MCF 10A (cell line): ENCODE measurements at regions not wholly inside any gene's neighbourhood (a gene's known extent, or its start where the extent isn't known, plus 50 kb on each side); places are given as distances from the start of the nearest gene placed in this dataset.

Experiments used
- BruUV-seq: library from RNA; stranded (reverse); fragments of 400-500 nt; replicated peaks from 2 replicates; lab custom pipeline; 2021; lab: Mats Ljungman, UMichigan
- CTCF ChIA-PET: fragments of 300-600 bp; sonication (Branson Sonifier 250); formaldehyde crosslinking; extraction: SDS; loops from one replicate; lab custom pipeline; 2021; ENCODE audit warnings: antibody characterized with exemption, inconsistent platforms; lab: Yijun Ruan, JAX
- POLR2A ChIA-PET: fragments of 300-600, 350-650 bp; sonication (Branson Sonifier 250); formaldehyde crosslinking; extraction: SDS; loops from one replicate; lab custom pipeline; 2020; ENCODE audit warnings: antibody characterized with exemption, inconsistent platforms; lab: Yijun Ruan, JAX
- DNase-seq: peaks from one replicate; pipeline ENCODE4 v3.0.0-alpha.2; 2018; ENCODE audit not compliant: unreplicated experiment
- H3K27ac Mint-ChIP-seq: one replicate; pipeline ENCODE4 v1.8.0; 2022; ENCODE audit warnings: mild to moderate bottlenecking, low read depth, mixed read lengths; ENCODE audit not compliant: unreplicated experiment
- H3K27me3 Mint-ChIP-seq: one replicate; pipeline ENCODE4 v1.8.0; 2022; ENCODE audit warnings: mixed read lengths; ENCODE audit not compliant: insufficient read depth, unreplicated experiment
- H3K36me3 Mint-ChIP-seq: one replicate; pipeline ENCODE4 v1.8.0; 2022; ENCODE audit warnings: mild to moderate bottlenecking, moderate library complexity, mixed read lengths; ENCODE audit not compliant: insufficient read depth, unreplicated experiment
- H3K4me1 Mint-ChIP-seq: one replicate; pipeline ENCODE4 v1.8.0; 2022; ENCODE audit warnings: mixed read lengths; ENCODE audit not compliant: insufficient read depth, unreplicated experiment
- H3K4me3 Mint-ChIP-seq: one replicate; pipeline ENCODE4 v1.8.0; 2022; ENCODE audit warnings: mild to moderate bottlenecking, moderate library complexity, mixed read lengths; ENCODE audit not compliant: unreplicated experiment
- H3K9me3 Mint-ChIP-seq: one replicate; pipeline ENCODE4 v1.8.0; 2022; ENCODE audit warnings: mixed read lengths; ENCODE audit not compliant: unreplicated experiment
- intact Hi-C: fragments of 100-400 bp; cut with micrococcal nuclease; formaldehyde crosslinking; loops from 2 replicates; pipeline ENCODE4 v1.14.1; 2022
- TF ChIP-seq, protein P1 (sequence below): fragments of 200-600 bp; IDR thresholded peaks from one replicate; pipeline ENCODE4 v1.8.0; 2022; ENCODE audit warnings: antibody characterized with exemption, mild to moderate bottlenecking; ENCODE audit not compliant: unreplicated experiment

DNA sequence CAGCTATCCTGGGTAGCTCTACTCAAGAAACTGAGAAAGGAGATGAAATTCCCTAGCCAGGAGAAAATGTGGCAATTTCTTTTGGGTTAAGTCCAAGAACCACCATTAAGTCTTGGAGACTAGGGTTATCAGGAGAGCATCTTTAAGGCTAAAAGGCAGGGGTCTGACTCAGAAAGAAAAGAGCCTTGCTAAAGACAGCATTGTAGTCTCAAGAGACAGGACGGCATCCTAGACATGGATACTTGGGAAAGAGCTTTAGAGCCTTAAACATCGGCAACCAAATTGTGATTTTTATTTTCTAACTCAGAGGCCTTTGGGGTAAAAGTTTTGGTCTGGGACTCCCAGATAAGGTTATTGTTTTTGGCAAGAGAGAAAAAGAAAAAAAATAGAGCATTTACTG lies 83.1 kb downstream of the FAS start:
- CTCF ChIA-PET, result interaction anchor here (0.7 to 1.7 kb wide), 2 partner anchors 9 to 62 kb away, joined by 4 to 6 read pairs; no protein-coding TSS in a partner anchor

DNA sequence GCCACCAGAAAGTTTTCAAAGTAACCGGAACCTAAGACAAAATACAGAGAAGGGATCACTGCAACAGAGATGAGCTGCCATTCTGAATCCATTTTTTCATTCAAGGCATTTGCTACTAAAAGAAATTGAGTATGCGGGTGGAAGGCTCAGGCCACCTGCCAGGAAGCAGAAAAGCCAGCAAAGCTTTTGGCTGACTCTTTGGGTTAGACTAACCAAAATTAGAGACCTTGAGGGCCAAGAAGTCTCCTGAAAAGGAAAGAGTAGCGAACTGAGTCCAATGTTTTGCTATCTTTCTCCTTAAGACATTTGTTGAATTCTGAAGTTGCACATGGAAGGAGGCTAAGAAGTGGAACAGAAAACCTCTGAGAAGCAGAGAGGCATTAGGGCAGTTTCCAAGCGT lies 79.0 kb downstream of the FAS start:
- CTCF ChIA-PET, result no interaction called here
- no peaks in the 10 kb centered on the region for H3K9me3 Mint-ChIP-seq
- POLR2A ChIA-PET, result interaction anchor here (0.5 to 0.9 kb wide), 2 partner anchors 15 to 35 kb away, joined by 4 read pairs; no protein-coding TSS in a partner anchor
- no peak overlapping the region for H3K4me3 Mint-ChIP-seq
- no peaks in the 10 kb centered on the region for H3K27me3 Mint-ChIP-seq
- no TSS peak for BruUV-seq
- no peak overlapping the region for H3K27ac Mint-ChIP-seq
- TF ChIP-seq, protein P1, sequence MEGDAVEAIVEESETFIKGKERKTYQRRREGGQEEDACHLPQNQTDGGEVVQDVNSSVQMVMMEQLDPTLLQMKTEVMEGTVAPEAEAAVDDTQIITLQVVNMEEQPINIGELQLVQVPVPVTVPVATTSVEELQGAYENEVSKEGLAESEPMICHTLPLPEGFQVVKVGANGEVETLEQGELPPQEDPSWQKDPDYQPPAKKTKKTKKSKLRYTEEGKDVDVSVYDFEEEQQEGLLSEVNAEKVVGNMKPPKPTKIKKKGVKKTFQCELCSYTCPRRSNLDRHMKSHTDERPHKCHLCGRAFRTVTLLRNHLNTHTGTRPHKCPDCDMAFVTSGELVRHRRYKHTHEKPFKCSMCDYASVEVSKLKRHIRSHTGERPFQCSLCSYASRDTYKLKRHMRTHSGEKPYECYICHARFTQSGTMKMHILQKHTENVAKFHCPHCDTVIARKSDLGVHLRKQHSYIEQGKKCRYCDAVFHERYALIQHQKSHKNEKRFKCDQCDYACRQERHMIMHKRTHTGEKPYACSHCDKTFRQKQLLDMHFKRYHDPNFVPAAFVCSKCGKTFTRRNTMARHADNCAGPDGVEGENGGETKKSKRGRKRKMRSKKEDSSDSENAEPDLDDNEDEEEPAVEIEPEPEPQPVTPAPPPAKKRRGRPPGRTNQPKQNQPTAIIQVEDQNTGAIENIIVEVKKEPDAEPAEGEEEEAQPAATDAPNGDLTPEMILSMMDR, result no peak
- no peaks in the 10 kb centered on the region for H3K36me3 Mint-ChIP-seq
- peaks cover 12% of the 10 kb centered on the region for H3K4me1 Mint-ChIP-seq
- no peak for DNase-seq
- intact Hi-C loops, result no loop called here

More for the DNA sequence above, 83.1 kb downstream of the FAS start:
- intact Hi-C loops, result no loop called here
- Mint-ChIP-seq H3K4me3 (no peak overlapping the region), H3K4me1 (peaks cover 12% of the 10 kb centered on the region), H3K27me3 (no peaks in the 10 kb centered on the region), H3K9me3 (no peaks in the 10 kb centered on the region), H3K36me3 (no peaks in the 10 kb centered on the region), H3K27ac (peak overlapping the region; percentile 61)
- no peak for DNase-seq
- POLR2A ChIA-PET, result interaction anchor here (0.6 to 1.2 kb wide), 3 partner anchors 10 to 57 kb away, joined by 3 to 4 read pairs (median 4); no protein-coding TSS in a partner anchor
- no TSS peak for BruUV-seq
- TF ChIP-seq, protein P1, result no peak
